Lung (tissue), 11 donors: ENCODE measurements at regions not wholly inside any gene's neighbourhood (a gene's known extent, or its start where the extent isn't known, plus 50 kb on each side); places are given as distances from the start of the nearest gene placed in this dataset.

Source experiments
- ATAC-seq: fragments of 200-7000 bp; cut with Tn5 transposase; one replicate; pipeline ENCODE4 v1.9.1; 2020; ENCODE audit warnings: moderate number of reproducible peaks; ENCODE audit not compliant: insufficient read depth, low FRiP score
- DNase-seq, 3 donors: peaks; one replicate each; pipeline ENCODE4 v3.0.0-alpha.2; 2013 to 2017
- H3K27ac ChIP-seq, 2 donors: one replicate each; pipeline ENCODE4 v1.5.1; 2013; ENCODE audit warnings: mild to moderate bottlenecking in 2 of 2, moderate library complexity in 2 of 2, control low read depth in 1 of 2, inconsistent platforms in 1 of 2, low read depth in 1 of 2, low read length in 1 of 2
- H3K27me3 ChIP-seq, 3 donors: one replicate each; pipeline ENCODE4 v1.5.1; 2013; ENCODE audit warnings: low read length in 2 of 3; ENCODE audit not compliant: control insufficient read depth in 3 of 3, insufficient read depth in 3 of 3
- H3K36me3 ChIP-seq, 4 donors: one replicate each; pipeline ENCODE4 v1.5.1; 2013; ENCODE audit warnings: low read length in 4 of 4, mild to moderate bottlenecking in 1 of 4, moderate library complexity in 1 of 4; ENCODE audit not compliant: control insufficient read depth in 4 of 4, insufficient read depth in 4 of 4
- H3K4me1 ChIP-seq, 5 donors: one replicate each; pipeline ENCODE4 v1.5.1; 2013; ENCODE audit warnings: low read length in 5 of 5, mild to moderate bottlenecking in 2 of 5, moderate library complexity in 1 of 5; ENCODE audit not compliant: control insufficient read depth in 5 of 5, insufficient read depth in 5 of 5
- H3K4me3 ChIP-seq: one replicate; pipeline ENCODE4 v1.5.1; 2013; ENCODE audit warnings: mild to moderate bottlenecking, control low read depth, moderate library complexity
- H3K9ac ChIP-seq, 2 donors: one replicate each; pipeline ENCODE4 v1.5.1; 2013; ENCODE audit warnings: low read length in 2 of 2, control low read depth in 1 of 2; ENCODE audit not compliant: insufficient read depth in 1 of 2
- H3K9me3 ChIP-seq, 4 donors: one replicate each; pipeline ENCODE4 v1.5.1; 2013; ENCODE audit warnings: low read length in 3 of 4, mild to moderate bottlenecking in 1 of 4, moderate library complexity in 1 of 4; ENCODE audit not compliant: control insufficient read depth in 4 of 4, insufficient read depth in 3 of 4
- CTCF ChIP-seq: IDR thresholded peaks from 2 replicates; pipeline ENCODE4 v1.5.1; 2012; ENCODE audit warnings: mild to moderate bottlenecking; ENCODE audit errors: control extremely low read depth, extremely low read depth
- WGBS, 2 donors: extraction: QIAGEN DNeasy Blood & Tissue Kit; methylation state at CpG; one replicate each; pipeline ENCODE4 v1.1.7; 2013; 5-methylcytosine and 5-hydroxymethylcytosine counted together
- donor health status: control.
- donor health status: control.
- donor health status: Bipolar disorder and iron deficiency.
- donor health status: healthy.
- donor health status: DM: yes; HTN: yes; CAD: no.

GRCh38 chr2:200042102-200042735, 86.8 kb downstream of the MAIP1 start:
- H3K9ac ChIP-seq: no peak overlapping the region
- no peak for TF ChIP-seq CTCF
- H3K36me3 ChIP-seq: no peaks in the 10 kb centered on the region
- ATAC-seq (no peak), DNase-seq (no peak)
- H3K27me3 ChIP-seq: no peaks in the 10 kb centered on the region
- H3K27ac ChIP-seq: no peak overlapping the region
- H3K4me1 ChIP-seq: peaks cover 0 to 9% (median 0%) of the 10 kb centered on the region in 5 donors
- H3K9me3 ChIP-seq: peaks cover 0 to 6% (median 3%) of the 10 kb centered on the region in 4 donors
- no peak overlapping the region for H3K4me3 ChIP-seq

- Histone ChIP-seq H3K9ac (no peak overlapping the region), H3K9me3 (peaks cover 0 to 6% (median 3%) of the 10 kb centered on the region in 4 donors), H3K36me3 (no peaks in the 10 kb centered on the region), H3K27ac (no peak overlapping the region), H3K4me3 (no peak overlapping the region), H3K27me3 (no peaks in the 10 kb centered on the region), H3K4me1 (peaks cover 0 to 9% (median 0%) of the 10 kb centered on the region in 5 donors)
- ATAC-seq (no peak), DNase-seq (no peak)
- TF ChIP-seq CTCF: no peak
Observed at GRCh38 chr2:200042944-200043343, 87.6 kb downstream of the MAIP1 start.

DNA sequence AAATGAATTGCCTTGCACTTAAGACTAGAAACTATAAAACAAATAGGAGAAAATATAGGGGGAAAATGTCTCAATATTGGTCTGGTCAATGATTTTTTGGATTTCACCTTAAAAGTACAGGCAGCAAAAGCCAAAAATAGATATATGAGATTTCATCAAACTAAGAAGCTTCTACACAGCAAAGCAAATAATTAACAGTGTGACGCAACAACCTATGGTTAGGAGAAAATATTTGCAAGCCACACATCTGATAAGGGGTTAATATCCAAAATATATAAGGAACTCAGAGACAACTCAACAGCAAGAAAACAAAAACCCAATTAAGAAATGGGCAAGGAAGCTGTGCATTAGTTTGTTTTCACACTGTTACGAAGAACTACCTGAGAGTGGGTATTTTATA, 89.1 kb downstream of the MAIP1 start:
- ATAC-seq: no peak
- TF ChIP-seq CTCF: no peak
- H3K36me3 ChIP-seq: no peaks in the 10 kb centered on the region
- peaks cover 0 to 6% (median 0%) of the 10 kb centered on the region in 5 donors for H3K4me1 ChIP-seq
- H3K9ac ChIP-seq: no peak overlapping the region
- peaks cover 0 to 6% (median 3%) of the 10 kb centered on the region in 4 donors for H3K9me3 ChIP-seq
- no peak for DNase-seq
- no peak overlapping the region for H3K4me3 ChIP-seq
- 93 to 99% methylated on average over 2 of the region's 2 CpGs for WGBS, 2 donors
- H3K27ac ChIP-seq: no peak overlapping the region
- H3K27me3 ChIP-seq: no peaks in the 10 kb centered on the region

DNA sequence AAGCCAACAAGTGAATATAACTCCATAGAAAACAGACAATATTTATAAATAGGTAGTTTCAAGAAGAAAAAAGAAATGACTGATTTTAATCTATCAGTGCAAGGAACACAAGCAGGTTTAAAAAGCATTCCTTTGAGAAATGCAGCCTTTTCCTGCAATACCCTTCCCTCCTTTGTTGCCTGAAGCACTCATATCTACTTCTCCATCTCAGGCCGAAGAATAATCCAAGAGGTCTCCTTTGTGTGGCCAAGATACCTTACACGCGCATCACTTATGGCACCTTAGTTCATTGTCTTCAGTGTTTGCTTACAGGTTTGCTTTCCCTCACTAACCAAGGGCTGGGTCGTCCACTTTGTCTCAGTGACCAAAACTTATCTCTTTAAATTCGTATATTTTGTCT, 93.0 kb downstream of the MAIP1 start:
- Histone ChIP-seq H3K36me3 (no peaks in the 10 kb centered on the region), H3K4me1 (no peaks in the 10 kb centered on the region), H3K9me3 (peaks cover 0 to 6% (median 3%) of the 10 kb centered on the region in 4 donors), H3K9ac (no peak overlapping the region), H3K27me3 (no peaks in the 10 kb centered on the region), H3K27ac (no peak overlapping the region), H3K4me3 (no peak overlapping the region)
- 86 to 90% methylated on average over 5 of the region's 5 CpGs for WGBS, 2 donors
- no peak for TF ChIP-seq CTCF
- DNase-seq: no peak
- ATAC-seq: no peak
